ENCODE measurements at regions not wholly inside any gene's neighbourhood (a gene's known extent, or its start where the extent isn't known, plus 50 kb on each side); places are given as distances from the start of the nearest gene placed in this dataset.

DNA sequence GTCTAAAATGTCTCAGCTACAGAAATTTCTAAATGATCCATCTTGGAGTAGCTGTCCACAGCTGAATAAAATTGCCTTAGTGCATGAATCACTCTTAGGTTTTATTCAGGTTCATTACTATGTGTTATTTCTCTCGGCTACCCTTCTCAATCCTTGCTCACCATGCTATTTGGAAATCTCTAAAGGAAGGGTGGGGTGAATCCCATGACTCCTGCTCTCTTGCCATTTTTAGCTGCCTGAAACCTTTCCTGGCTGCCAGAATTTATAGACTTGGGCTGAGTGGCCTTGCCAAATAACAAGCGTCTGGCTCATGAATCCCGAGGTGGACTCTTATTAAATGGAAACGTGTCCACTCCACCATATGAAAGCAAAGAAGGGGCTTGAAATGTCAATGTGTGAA, 936.1 kb upstream of the SOX9 start:
- TF ChIP-seq, protein P1, sequence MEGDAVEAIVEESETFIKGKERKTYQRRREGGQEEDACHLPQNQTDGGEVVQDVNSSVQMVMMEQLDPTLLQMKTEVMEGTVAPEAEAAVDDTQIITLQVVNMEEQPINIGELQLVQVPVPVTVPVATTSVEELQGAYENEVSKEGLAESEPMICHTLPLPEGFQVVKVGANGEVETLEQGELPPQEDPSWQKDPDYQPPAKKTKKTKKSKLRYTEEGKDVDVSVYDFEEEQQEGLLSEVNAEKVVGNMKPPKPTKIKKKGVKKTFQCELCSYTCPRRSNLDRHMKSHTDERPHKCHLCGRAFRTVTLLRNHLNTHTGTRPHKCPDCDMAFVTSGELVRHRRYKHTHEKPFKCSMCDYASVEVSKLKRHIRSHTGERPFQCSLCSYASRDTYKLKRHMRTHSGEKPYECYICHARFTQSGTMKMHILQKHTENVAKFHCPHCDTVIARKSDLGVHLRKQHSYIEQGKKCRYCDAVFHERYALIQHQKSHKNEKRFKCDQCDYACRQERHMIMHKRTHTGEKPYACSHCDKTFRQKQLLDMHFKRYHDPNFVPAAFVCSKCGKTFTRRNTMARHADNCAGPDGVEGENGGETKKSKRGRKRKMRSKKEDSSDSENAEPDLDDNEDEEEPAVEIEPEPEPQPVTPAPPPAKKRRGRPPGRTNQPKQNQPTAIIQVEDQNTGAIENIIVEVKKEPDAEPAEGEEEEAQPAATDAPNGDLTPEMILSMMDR (IDR thresholded peaks at IDR 0.05; ENCODE audit: insufficient read depth, low read length): no peak
- TF ChIP-seq, protein P2, sequence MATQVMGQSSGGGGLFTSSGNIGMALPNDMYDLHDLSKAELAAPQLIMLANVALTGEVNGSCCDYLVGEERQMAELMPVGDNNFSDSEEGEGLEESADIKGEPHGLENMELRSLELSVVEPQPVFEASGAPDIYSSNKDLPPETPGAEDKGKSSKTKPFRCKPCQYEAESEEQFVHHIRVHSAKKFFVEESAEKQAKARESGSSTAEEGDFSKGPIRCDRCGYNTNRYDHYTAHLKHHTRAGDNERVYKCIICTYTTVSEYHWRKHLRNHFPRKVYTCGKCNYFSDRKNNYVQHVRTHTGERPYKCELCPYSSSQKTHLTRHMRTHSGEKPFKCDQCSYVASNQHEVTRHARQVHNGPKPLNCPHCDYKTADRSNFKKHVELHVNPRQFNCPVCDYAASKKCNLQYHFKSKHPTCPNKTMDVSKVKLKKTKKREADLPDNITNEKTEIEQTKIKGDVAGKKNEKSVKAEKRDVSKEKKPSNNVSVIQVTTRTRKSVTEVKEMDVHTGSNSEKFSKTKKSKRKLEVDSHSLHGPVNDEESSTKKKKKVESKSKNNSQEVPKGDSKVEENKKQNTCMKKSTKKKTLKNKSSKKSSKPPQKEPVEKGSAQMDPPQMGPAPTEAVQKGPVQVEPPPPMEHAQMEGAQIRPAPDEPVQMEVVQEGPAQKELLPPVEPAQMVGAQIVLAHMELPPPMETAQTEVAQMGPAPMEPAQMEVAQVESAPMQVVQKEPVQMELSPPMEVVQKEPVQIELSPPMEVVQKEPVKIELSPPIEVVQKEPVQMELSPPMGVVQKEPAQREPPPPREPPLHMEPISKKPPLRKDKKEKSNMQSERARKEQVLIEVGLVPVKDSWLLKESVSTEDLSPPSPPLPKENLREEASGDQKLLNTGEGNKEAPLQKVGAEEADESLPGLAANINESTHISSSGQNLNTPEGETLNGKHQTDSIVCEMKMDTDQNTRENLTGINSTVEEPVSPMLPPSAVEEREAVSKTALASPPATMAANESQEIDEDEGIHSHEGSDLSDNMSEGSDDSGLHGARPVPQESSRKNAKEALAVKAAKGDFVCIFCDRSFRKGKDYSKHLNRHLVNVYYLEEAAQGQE (IDR thresholded peaks at IDR 0.05; ENCODE audit: insufficient replicate concordance, low read depth): no peak
- TF ChIP-seq GABPA (IDR thresholded peaks at IDR 0.05; ENCODE audit: low read depth): no peak

Data from HL-60 (cell line).